AG20443 (cell line): ENCODE measurements at regions not wholly inside any gene's neighbourhood (a gene's known extent, or its start where the extent isn't known, plus 50 kb on each side); places are given as distances from the start of the nearest gene placed in this dataset.
"Not testable (repeated sequence)": the region's sequence is repeated elsewhere in the genome, so short reads cannot be mapped to it uniquely, and the experiment has no call there.

Experiments used
- DNase-seq: peaks from one replicate; pipeline ENCODE4 v3.0.0; 2012; ENCODE audit warnings: low spot score, mixed read lengths

DNA sequence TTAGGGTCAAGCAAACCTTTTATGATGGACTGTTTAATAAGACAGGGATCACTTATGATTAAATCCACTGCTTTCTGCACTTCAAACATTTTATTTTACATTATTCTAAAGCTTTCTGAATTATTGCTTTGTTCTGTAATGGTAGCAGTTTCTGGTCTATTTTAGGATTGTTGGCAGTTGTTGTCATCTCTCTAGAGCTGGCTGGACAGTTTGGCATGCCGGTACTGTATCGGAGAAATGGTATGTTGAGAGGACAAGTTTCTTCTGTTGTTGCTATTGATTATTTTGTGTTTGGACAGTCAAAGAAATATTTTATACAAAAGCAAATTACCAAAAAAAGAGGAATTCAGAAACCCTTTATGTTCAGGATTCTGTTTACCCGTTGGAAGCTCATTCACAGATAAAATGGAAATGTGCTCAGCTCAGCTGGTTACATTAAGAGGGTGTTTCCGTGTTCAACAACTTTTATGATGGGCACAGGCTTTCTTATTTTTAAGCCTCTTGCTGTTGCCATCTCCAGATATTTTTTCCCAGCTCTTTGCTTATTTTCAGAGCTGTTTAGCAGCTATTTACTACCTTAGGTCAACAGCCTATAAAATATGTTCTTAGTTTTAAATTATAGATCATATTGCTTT lies 214.6 kb upstream of the IGFBP7 start:
- DNase-seq: no peak

- no peak for DNase-seq
Observed at GRCh38 chr4:57320849-57321248, 210.7 kb upstream of the IGFBP7 start.

DNA sequence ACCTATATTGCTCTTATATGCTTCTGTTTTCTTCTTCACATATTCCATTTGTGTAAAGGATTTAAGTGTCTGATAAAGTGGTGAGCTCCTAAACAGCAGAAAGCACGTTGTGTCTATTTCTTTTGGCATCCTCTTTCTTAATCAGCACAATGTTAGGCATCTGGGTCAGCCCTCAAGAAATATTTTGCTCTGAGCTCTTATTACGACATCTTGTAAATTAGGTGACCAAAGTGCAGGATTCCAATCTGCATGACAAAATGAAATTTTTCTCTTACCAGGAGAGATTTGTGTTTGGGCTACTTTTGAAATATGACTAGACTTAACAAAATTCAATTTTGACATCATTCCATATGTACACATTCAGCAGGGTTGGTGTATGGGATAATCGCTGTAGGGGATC lies 210.0 kb upstream of the IGFBP7 start:
- peak; percentile 33 for DNase-seq

DNA sequence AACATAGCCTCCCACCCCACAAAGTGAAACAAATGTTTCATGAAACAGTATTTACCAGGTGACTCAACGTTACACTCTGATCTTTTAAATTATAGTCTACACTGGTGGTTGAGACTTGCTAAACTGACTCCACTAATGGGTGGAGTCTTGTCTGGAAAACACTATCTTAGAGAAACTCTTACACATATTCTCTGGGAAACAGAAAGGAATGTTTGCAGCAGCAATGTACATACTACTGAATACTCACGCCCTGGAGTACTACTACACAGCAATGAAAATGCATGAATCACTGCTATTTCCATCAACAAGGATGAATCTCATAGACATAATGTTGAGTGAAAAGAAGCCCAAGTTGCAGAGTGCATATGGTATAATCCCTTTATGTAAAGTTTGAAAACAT lies 208.5 kb upstream of the IGFBP7 start:
- no peak for DNase-seq

DNA sequence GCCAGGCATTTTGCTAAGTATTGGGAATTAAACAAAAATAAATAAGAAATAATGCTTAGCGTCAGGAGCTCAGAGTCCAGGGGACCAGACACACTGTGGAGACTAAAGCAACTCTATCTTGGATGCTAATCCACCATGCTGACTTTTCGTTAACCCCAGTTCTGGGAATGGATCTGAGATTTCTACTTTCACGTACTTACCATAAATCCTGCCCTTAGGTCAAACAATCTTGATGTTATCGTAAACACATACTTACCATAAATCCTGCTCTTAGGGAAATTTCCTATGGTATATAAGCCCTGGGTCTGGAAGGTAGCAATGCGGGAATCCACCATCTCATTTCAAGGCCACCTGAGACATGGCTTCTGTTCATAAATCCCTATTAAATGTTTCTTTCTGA lies 204.5 kb upstream of the IGFBP7 start:
- DNase-seq: no peak

DNA sequence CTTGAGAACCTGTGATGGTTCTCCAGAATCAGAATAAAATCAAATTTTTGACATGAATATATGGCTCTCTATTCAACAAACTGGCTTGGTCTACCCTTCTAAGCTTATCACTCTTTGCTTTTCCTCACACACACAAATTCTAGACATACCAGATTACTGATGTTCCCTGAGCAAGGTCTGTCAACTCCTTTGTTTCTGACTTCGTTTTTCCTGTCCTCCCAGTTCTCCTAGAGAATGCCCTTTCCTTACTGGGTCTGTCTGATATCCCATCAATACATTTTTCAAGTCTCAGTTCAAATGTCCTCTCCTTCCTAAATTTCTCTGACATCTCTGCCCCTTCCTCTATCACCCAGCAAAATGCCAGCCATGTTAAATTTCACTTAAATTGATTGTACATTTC lies 202.1 kb upstream of the IGFBP7 start:
- DNase-seq: no peak

DNA sequence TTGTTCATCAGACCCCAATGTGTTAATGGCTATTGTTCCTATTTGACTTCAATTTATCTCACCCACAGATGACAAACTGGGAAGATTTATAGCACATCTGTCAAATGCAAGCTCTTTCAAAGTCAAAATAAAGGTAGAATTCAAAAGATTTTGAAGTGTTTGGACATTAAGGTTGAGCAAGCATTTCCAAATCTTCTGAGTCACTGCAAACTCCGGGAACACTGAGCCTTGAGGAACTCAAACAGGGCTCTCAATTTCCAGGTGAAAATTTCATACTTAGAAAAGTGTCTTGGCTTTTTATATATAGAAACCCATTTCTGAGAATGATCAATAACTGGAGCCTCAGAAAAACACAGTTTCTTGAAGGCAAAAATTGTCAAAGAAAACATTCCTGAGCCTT lies 199.5 kb upstream of the IGFBP7 start:
- DNase-seq: no peak

DNA sequence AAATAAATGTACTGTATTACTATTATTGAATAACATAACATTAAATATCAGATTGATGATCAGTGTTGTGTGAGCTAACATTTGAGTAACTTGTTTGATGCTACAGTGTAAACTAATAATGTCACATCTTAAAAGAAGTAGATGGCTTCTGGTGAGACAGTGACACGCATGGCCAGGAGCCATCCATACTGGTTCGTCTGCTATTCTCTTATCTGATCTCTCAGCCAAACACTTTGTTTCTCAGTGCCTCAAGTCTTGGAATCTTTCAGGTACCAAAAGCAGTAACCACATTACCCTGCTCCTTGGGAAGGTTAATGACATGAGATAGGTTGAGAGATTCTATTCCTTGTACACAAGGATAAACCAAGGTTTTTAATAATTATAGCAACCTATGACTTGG lies 198.1 kb upstream of the IGFBP7 start:
- no peak for DNase-seq

- no peak for DNase-seq
Observed at GRCh38 chr4:57305836-57306235, 195.7 kb upstream of the IGFBP7 start.

DNA sequence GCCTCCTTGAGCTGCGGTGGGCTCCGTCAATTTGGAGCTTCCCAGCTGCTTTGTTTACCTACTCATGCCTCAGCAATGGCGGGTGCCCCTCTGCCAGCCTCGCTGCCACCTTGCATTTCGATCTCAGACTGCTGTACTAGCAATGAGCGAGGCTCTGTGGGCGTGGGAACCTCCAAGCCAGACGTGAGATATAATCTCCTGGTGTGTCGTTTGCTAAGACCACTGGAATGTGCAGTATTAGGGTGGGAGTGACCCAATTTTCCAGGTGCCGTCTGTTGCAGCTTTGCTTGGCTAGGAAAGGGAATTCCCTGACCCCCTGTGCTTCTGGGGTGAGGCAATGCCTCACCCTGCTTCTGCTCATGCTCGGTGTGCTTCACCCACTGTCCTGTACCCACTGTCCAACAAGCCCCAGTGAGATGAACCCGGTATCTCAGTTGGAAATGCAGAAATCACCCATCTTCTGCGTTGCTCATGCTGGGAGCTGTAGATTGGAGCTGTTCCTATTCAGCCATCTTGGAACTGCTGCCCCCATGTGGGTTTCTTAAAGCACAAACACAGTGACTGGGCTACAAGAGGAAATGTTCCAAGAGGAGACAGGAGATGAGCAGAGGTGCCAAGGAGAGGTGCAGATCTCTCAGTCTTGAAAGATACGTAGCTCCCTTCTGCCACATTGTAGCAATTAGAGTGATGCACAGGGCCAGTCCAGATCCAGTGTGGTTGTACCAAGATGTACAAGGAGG lies 193.0 kb upstream of the IGFBP7 start:
- no peak for DNase-seq

DNA sequence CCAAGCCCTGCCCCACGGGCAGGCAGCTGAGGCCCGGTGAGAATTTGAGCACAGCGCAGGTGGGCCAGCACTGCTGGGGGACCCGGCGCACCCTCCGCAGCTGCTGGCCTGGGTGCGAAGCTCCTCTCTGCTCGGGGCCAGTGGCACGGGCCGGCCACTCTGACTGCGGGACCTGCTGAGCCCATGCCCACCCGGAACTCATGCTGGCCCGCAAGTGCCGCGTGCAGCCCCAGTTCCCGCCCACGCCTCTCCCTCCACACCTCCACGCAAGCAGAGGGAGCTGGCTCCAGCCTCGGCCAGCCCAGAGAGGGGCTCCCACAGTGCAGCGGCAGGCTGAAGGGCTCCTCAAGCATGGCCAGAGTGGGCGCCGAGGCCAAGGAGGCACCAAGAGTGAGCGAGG lies 190.1 kb upstream of the IGFBP7 start:
- DNase-seq: not testable (repeated sequence)

DNA sequence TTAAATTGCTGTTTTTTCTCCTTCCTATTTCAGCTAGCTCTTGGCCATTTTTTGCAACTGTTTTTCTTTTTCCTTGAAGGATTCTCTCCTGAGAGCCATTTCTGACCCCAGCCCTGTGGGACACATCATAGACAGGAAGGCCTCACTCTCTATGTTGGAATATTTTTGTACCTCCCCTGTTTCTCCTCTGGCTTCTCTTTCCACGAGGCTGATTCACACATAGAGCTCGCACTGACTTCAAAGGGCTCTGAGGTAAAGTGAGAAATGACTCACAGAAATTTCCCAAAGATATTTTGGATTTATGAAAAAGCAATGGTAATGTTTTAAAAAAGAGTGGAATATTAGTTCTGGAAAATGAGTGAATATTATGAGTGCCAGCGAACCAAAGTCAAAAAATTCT lies 181.7 kb upstream of the IGFBP7 start:
- DNase-seq: peak; percentile 16

GRCh38 chr4:57287687-57288604 lies 177.8 kb upstream of the IGFBP7 start:
- DNase-seq: no peak

DNA sequence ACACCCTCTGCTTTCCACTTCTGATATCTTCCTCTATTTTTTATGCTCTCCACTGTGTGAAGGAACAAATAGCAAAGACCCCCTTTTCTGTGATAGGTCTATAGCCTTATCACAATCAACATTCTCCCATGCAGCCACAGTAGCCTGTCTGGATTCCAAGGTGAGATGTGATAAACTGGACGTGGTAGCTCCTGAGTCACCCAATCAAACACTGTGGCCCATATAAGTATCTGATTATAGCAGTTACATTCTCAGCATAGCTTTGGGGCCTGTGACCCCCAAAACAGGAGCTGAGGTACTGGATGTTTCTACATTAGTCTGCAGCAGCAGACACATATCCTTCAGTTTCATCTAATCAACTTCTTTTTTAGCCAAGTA lies 172.7 kb upstream of the IGFBP7 start:
- DNase-seq: no peak

DNA sequence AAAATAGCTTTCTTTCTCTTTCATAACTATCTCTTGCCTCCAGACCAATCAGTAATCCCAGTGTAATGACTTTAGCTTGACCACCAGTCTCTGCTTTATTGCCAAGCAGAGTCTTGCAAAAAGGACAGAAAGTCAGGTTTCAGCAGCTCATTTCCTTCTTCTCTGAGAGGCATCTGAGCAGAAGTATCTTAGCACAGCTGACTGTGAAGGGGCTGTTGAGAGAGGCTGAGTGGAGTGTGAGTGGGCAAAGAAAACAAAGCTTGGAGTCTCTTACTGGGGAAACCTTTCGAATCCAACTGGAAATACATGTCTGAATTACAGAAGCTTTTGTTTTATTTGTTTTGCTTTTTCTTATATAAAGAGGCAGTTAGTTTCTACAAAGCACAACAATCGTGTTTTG lies 170.3 kb upstream of the IGFBP7 start:
- DNase-seq: no peak

- no peak for DNase-seq
Observed at GRCh38 chr4:57278780-57279179, 168.6 kb upstream of the IGFBP7 start.

GRCh38 chr4:57274082-57274481 lies 163.9 kb upstream of the IGFBP7 start:
- no peak for DNase-seq

DNA sequence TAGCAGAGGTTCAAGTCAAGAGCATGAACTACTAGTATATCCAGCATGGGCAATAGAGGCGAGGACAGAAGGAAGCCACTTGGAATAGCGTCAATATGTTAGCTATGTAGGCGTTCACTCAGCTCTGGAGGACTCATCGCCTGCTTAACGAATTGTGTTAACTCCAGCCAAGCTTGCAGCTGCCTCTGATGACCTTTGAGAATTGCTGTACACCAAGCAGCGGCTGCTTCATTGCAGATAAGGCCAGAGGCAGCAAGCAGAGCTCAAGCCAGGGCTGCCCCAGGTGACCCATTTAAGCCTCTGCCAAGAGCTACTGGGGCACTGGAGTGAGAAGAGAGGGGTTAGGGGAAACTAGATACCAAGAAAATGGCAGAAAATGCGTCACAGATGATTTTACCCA lies 160.2 kb upstream of the IGFBP7 start:
- DNase-seq: peak; percentile 32

DNA sequence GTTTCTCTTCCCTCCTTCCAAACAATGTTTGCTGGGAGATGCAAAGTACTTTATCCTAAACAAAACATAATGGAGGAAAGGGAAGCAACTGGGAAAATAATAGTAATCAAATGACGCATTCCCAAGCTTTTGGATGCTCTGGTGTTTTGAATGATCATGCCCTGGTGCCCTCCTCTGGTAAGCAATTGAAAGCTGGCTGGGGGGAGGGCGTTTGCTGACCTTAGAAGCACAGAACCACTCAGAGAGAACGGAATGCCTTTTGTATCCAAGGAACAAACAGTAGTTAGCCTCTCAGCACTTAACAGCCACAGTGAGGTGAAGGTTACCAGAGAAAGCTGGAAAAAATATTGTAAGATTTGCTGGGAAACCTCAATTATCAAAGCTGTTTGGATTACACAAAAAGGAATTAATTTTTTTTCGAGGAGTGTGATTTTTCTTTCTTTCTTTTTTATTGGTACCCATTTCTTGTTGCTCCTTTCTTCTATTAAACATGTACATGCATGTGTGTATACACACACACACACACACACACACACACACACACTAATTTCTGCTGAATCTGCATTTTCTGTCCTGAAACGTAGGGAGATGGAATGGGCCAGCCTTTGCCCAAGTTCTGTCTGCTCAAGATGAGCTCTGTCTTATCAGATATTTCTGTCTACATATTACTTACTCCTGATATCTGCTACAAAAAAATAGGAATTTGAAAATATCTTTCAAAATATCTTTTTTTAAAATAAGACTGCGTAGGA lies 155.8 kb upstream of the IGFBP7 start:
- DNase-seq: peak; percentile 20

GRCh38 chr4:57254754-57255153 lies 144.6 kb upstream of the IGFBP7 start:
- no peak for DNase-seq

DNA sequence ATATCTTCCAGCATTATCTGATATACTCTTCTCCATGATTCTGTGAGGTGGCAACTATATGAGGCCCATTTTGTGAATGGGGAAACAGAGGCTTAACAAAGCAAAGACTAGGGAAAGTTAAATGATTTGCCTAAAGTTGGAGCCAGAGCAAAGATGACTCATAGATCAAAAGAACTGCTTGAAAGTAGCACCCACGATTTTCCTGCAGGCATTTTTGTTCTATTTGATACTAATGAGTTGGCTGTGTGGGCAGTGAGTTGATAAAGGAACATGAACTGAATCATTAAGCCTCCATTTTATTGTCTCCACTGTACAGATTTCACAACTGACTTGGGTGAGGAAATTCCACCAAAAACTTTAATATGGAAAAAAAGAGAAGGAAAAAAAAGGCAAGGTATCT lies 138.9 kb upstream of the IGFBP7 start:
- no peak for DNase-seq

GRCh38 chr4:57243076-57243475 lies 132.9 kb upstream of the IGFBP7 start:
- DNase-seq: no peak
